HEK293 (cell line): ENCODE measurements at regions not wholly inside any gene's neighbourhood (a gene's known extent, or its start where the extent isn't known, plus 50 kb on each side); places are given as distances from the start of the nearest gene placed in this dataset.
"Not testable (repeated sequence)": the region's sequence is repeated elsewhere in the genome, so short reads cannot be mapped to it uniquely, and the experiment has no call there.

Source experiments
- CTCF ChIA-PET: fragments of 350-600 bp; formaldehyde crosslinking; extraction: SDS; loops from one replicate; lab custom pipeline; 2021; ENCODE audit warnings: antibody characterized with exemption; lab: Yijun Ruan, JAX
- POLR2A ChIA-PET: fragments of 300-600 bp; formaldehyde crosslinking; extraction: SDS; loops from one replicate; lab custom pipeline; 2020; ENCODE audit warnings: antibody characterized with exemption, inconsistent platforms; lab: Yijun Ruan, JAX
- H3K27ac ChIP-seq: fragments of 200-500 bp; sonication (Bioruptor generic); 2 replicates; pipeline ENCODE4 v1.5.1; 2014; ENCODE audit warnings: low read depth, low read length, control low read depth, inconsistent platforms; ENCODE audit errors: extremely low read depth
- H3K36me3 ChIP-seq, 2 experiments: fragments of 200-500 bp in 1 of 2; sonication (Bioruptor generic) in 1 of 2; 1 replicate in 1 of 2; 2 replicates in 1 of 2; pipeline ENCODE4 v1.5.1; 2014 to 2017; ENCODE audit warnings: inconsistent platforms in 2 of 2, low read length in 2 of 2; ENCODE audit not compliant: control insufficient read depth in 2 of 2, insufficient read depth in 1 of 2
- H3K4me1 ChIP-seq: fragments of 200-500 bp; sonication (Bioruptor generic); 2 replicates; pipeline ENCODE4 v1.5.1; 2014; ENCODE audit warnings: mild to moderate bottlenecking, low read length, inconsistent platforms; ENCODE audit not compliant: control insufficient read depth, insufficient read depth
- H3K4me3 ChIP-seq: 2 replicates; pipeline ENCODE4 v1.5.1; 2011; ENCODE audit warnings: low read depth, mild to moderate bottlenecking, control low read depth, low read length, moderate library complexity
- H3K9me3 ChIP-seq: fragments of 200-500 bp; sonication (Bioruptor generic); 2 replicates; pipeline ENCODE4 v1.5.1; 2014; ENCODE audit warnings: low read depth, low read length, inconsistent platforms; ENCODE audit not compliant: control insufficient read depth, insufficient read depth
- ZFP37 ChIP-seq: fragments of 450-650 bp; formaldehyde crosslinking; IDR thresholded peaks from 2 replicates; pipeline ENCODE4 v1.5.1; 2016; ENCODE audit warnings: missing biosample characterization, missing genetic modification characterization
- ZNF146 ChIP-seq: fragments of 450-650 bp; formaldehyde crosslinking; IDR thresholded peaks from 2 replicates; pipeline ENCODE4 v1.5.1; 2016; ENCODE audit warnings: missing biosample characterization, missing genetic modification characterization
- ZNF155 ChIP-seq: fragments of 450-650 bp; formaldehyde crosslinking; IDR thresholded peaks from 2 replicates; pipeline ENCODE4 v1.5.1; 2016; ENCODE audit warnings: missing biosample characterization, missing genetic modification characterization
- ZNF214 ChIP-seq: fragments of 450-650 bp; formaldehyde crosslinking; IDR thresholded peaks from 2 replicates; pipeline ENCODE4 v1.5.1; 2017; ENCODE audit warnings: missing biosample characterization, mild to moderate bottlenecking, missing genetic modification characterization, borderline replicate concordance
- ZNF416 ChIP-seq: fragments of 450-650 bp; formaldehyde crosslinking; IDR thresholded peaks from 2 replicates; pipeline ENCODE4 v1.5.1; 2016; ENCODE audit warnings: missing biosample characterization, missing genetic modification characterization
- ZNF518A ChIP-seq: fragments of 450-650 bp; formaldehyde crosslinking; conservative IDR thresholded peaks from 2 replicates; pipeline ENCODE4 v1.5.1; 2016; ENCODE audit warnings: low read depth, missing biosample characterization, missing genetic modification characterization
- ZNF596 ChIP-seq: fragments of 450-650 bp; IDR thresholded peaks from 2 replicates; pipeline ENCODE4 v1.5.0; 2018; ENCODE audit warnings: missing biosample characterization, mild to moderate bottlenecking, missing genetic modification characterization, moderate library complexity

DNA sequence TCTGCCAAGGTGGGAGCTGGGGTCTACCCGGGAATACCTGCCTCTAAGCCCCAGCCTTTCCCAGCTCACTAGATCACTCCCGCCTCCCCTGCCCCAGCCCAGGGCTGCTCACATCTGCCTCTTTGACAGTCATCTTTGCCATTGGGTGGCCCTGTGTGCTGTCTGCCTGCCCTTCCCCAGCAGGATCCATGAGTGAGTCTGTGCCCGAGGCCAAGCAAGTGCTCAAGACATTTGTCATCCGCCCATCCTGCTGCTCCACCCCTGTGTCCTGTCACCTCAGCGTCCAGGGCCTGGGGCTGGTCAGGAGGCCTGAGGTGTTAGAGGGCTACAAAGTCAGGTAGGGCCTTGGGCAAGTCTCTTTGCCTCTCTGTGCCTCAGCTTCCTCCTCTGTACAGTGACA, 89.4 kb downstream of the LSM3 start:
- peaks cover 8% of the 10 kb centered on the region; the same call in 1 of the 2 replicates for H3K4me1 ChIP-seq
- ChIA-PET CTCF (no interaction called here), POLR2A (no interaction called here)
- TF ChIP-seq ZNF146 (tag by site-specific recombination), result no peak
- TF ChIP-seq, all 188 proteins: peak for 0
- no peak overlapping the region for H3K27ac ChIP-seq
- H3K4me3 ChIP-seq, result no peak overlapping the region
- no peaks in the 10 kb centered on the region for H3K36me3 ChIP-seq
- H3K9me3 ChIP-seq, result no peaks in the 10 kb centered on the region

DNA sequence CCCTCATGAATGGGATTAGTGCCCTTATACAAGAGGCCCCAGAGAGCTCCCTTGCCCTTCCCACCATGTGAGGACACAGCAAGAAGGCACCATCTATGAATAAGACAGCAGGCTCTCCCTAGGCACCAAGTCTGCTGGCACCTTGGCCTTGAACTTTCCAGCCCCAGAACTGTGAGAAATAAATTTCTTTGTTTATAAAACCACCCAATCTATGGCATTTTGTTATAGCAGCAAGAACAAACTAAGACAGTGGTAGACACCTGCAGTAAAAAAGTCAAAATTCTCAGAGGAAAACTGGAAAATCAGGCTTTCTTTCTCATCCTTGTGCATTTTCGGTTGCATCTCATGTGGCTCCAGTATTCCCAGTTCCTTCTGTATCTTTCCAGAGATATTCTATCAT, 90.3 kb downstream of the LSM3 start:
- no peak overlapping the region for H3K4me3 ChIP-seq
- H3K36me3 ChIP-seq, result no peaks in the 10 kb centered on the region
- TF ChIP-seq ZNF596 (tag by site-specific recombination) (no peak), ZNF518A (tag by site-specific recombination) (no peak), ZNF214 (tag by site-specific recombination) (no peak), ZFP37 (tag by site-specific recombination) (no peak), ZNF416 (tag by site-specific recombination) (no peak), ZNF155 (tag by site-specific recombination) (no peak)
- no peak overlapping the region for H3K27ac ChIP-seq
- peaks cover 8% of the 10 kb centered on the region; the same call in 1 of the 2 replicates for H3K4me1 ChIP-seq
- ChIA-PET POLR2A (no interaction called here), CTCF (interaction anchor here (0.7 kb wide), 1 partner anchor 51 kb away, joined by 3 read pairs; no protein-coding TSS in a partner anchor)
- H3K9me3 ChIP-seq, result no peaks in the 10 kb centered on the region

- POLR2A ChIA-PET, H3K27ac ChIP-seq, H3K4me1 ChIP-seq, H3K9me3 ChIP-seq, H3K36me3 ChIP-seq, H3K4me3 ChIP-seq, CTCF ChIA-PET: not testable (repeated sequence)
These were observed 93.7 kb downstream of the LSM3 start for GRCh38 chr3:14272041-14272958.

DNA sequence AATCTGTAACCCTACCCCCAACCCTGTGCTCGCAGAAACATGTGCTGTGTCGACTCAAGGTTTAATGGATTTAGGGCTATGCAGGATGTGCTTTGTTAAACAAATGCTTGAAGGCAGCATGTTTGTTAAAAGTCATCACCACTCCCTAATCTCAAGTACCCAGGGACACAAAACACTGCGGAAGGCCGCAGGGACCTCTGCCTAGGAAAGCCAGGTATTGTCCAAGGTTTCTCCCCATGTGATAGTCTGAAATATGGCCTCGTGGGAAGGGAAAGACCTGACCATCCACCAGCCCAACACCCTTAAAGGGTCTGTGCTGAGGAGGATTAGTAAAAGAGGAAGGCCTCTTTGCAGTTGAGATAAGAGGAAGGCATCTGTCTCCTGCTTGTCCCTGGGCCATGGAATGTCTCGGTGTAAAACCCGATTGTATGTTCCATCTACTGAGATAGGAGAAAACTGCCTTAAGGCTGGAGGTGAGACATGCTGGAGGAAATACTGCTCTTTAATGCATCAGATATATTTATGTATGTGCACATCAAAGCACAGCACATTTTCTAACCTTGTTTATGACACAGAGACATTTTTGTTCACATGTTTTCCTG, 94.4 kb downstream of the LSM3 start:
- CTCF ChIA-PET, H3K4me3 ChIP-seq, H3K36me3 ChIP-seq, POLR2A ChIA-PET, H3K27ac ChIP-seq, H3K9me3 ChIP-seq, H3K4me1 ChIP-seq: not testable (repeated sequence)
